ENCODE measurements at regions not wholly inside any gene's neighbourhood (a gene's known extent, or its start where the extent isn't known, plus 50 kb on each side); places are given as distances from the start of the nearest gene placed in this dataset.

DNA sequence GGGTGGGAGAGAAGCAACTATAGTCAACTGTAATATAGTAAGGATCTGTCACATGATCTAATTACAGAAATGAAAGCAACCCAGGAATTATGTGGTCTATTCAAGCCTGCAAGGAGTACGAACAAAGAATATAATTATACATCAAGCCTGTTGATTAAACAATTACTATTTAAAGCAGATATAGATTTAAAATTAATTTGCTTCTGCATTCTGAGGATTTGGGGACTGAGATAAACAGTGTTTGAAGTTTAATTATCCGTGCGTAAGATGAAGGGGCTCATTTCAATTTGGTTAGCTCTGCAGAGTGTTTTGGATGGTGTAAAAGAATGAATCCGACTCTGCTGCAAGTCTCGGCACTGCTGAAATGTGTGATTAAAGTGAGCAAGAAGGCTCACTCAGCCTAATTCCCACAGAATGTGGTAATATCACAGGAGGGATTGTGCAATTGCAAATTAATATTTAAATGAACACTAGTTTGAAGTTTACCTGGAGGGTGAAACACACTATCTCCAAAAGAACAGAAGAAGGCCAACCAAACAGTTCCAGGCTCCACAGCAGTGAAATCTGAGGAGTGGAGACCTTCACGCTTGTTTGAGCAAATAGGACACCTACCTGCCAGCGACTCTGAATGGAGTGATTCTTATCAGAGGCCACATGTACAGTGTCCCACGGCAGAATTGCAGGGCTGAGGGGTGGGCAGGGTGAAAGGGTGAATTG is 420.6 kb upstream of the SLC30A5 start:
- TF ChIP-seq POLR2A (IDR thresholded peaks at IDR 0.05; ENCODE audit: low read depth, low read length) (no peak), TAF1 (IDR thresholded peaks at IDR 0.05; ENCODE audit: borderline replicate concordance, low read depth, low read length) (no peak), POLR2AphosphoS5 (IDR thresholded peaks at IDR 0.05; ENCODE audit: low read depth, low read length) (no peak)

Data from GM12892 (cell line).